COLO668 (cell line): ENCODE measurements at regions not wholly inside any gene's neighbourhood (a gene's known extent, or its start where the extent isn't known, plus 50 kb on each side); places are given as distances from the start of the nearest gene placed in this dataset.
A peak's percentile ranks its signal among the peaks of the same experiment; 100 is the strongest.
"Not testable (repeated sequence)": the region's sequence is repeated elsewhere in the genome, so short reads cannot be mapped to it uniquely, and the experiment has no call there.

Source experiments
- DNase-seq: peaks from one replicate; lab custom pipeline; 2025; ENCODE audit not compliant: unreplicated experiment; lab: John Stamatoyannopoulos, UW

- DNase-seq, result no peak
These were observed 382.0 kb upstream of the NOCT start for GRCh38 chr4:138633580-138633904.

GRCh38 chr4:138632856-138633579, 382.6 kb upstream of the NOCT start:
- no peak for DNase-seq

- no peak for DNase-seq
These were observed 384.9 kb upstream of the NOCT start for GRCh38 chr4:138630666-138631065.

- DNase-seq, result no peak
These were observed 385.9 kb upstream of the NOCT start for GRCh38 chr4:138629669-138630068.

GRCh38 chr4:138627096-138627495, 384.9 kb upstream of the SLC7A11 start:
- DNase-seq, result no peak

GRCh38 chr4:138622362-138622761, 380.2 kb upstream of the SLC7A11 start:
- DNase-seq, result not testable (repeated sequence)

- no peak for DNase-seq
These were observed 374.6 kb upstream of the SLC7A11 start for GRCh38 chr4:138616775-138617174.

GRCh38 chr4:138614398-138615142, 372.4 kb upstream of the SLC7A11 start:
- no peak for DNase-seq

GRCh38 chr4:138612428-138612827, 370.3 kb upstream of the SLC7A11 start:
- DNase-seq, result no peak

- peak; percentile 14 for DNase-seq
These were observed 369.6 kb upstream of the SLC7A11 start for GRCh38 chr4:138611721-138612120.

GRCh38 chr4:138611017-138611416, 368.9 kb upstream of the SLC7A11 start:
- DNase-seq, result no peak

- no peak for DNase-seq
These were observed 367.8 kb upstream of the SLC7A11 start for GRCh38 chr4:138609943-138610350.

- no peak for DNase-seq
These were observed 362.4 kb upstream of the SLC7A11 start for GRCh38 chr4:138604556-138604955.

- no peak for DNase-seq
These were observed 360.5 kb upstream of the SLC7A11 start for GRCh38 chr4:138602664-138603063.

- no peak for DNase-seq
These were observed 357.8 kb upstream of the SLC7A11 start for GRCh38 chr4:138599965-138600364.

GRCh38 chr4:138598226-138598625, 356.1 kb upstream of the SLC7A11 start:
- DNase-seq, result no peak

GRCh38 chr4:138596896-138597295, 354.7 kb upstream of the SLC7A11 start:
- no peak for DNase-seq

GRCh38 chr4:138595731-138596460, 353.7 kb upstream of the SLC7A11 start:
- no peak for DNase-seq

GRCh38 chr4:138595171-138595570, 353.0 kb upstream of the SLC7A11 start:
- DNase-seq, result no peak

- DNase-seq, result no peak
These were observed 350.6 kb upstream of the SLC7A11 start for GRCh38 chr4:138592796-138593195.

GRCh38 chr4:138591808-138592207, 349.7 kb upstream of the SLC7A11 start:
- DNase-seq, result no peak

GRCh38 chr4:138588501-138588900, 346.4 kb upstream of the SLC7A11 start:
- no peak for DNase-seq
